GM13977 (cell line): ENCODE measurements at regions not wholly inside any gene's neighbourhood (a gene's known extent, or its start where the extent isn't known, plus 50 kb on each side); places are given as distances from the start of the nearest gene placed in this dataset.
"Not testable (repeated sequence)": the region's sequence is repeated elsewhere in the genome, so short reads cannot be mapped to it uniquely, and the experiment has no call there.

Experiments used
- DNase-seq: peaks from one replicate; pipeline ENCODE4 v3.0.0; 2012; ENCODE audit warnings: low spot score
- in situ Hi-C: fragments of 300-500 bp; cut with MboI; formaldehyde crosslinking; loops from one replicate; pipeline ENCODE4 v1.12.0; 2022; ENCODE audit warnings: low sequenced_read_pairs, low pct_unique_long_range_greater_than_20kb, mixed read lengths, inconsistent platforms; ENCODE audit not compliant: unreplicated experiment
- TF ChIP-seq, protein P1 (sequence below): IDR thresholded peaks from 2 replicates; pipeline ENCODE4 v1.5.1; 2012; ENCODE audit warnings: mild to moderate bottlenecking, control low read depth; ENCODE audit not compliant: insufficient read depth; ENCODE audit errors: extremely low read depth, missing control alignments

DNA sequence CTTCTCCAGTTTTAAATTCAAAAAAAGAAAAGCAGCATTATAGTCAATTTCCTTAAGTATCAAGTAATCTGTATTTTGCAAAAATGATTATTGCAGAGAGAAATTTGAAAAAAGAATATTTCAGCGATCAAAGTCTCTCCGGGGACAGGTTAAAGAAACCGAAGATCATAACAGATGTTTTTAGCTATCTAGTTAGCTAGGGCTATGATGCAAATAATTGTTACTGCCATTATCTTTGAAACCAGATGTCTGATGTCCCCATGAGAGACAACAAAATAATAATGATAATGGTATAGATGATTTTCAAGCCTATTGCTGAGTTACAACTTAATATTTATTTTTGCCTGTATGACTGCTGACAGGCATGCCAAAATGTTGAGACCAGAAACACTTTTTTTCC, 1326.0 kb downstream of the PLA2G4A start:
- TF ChIP-seq, protein P1, sequence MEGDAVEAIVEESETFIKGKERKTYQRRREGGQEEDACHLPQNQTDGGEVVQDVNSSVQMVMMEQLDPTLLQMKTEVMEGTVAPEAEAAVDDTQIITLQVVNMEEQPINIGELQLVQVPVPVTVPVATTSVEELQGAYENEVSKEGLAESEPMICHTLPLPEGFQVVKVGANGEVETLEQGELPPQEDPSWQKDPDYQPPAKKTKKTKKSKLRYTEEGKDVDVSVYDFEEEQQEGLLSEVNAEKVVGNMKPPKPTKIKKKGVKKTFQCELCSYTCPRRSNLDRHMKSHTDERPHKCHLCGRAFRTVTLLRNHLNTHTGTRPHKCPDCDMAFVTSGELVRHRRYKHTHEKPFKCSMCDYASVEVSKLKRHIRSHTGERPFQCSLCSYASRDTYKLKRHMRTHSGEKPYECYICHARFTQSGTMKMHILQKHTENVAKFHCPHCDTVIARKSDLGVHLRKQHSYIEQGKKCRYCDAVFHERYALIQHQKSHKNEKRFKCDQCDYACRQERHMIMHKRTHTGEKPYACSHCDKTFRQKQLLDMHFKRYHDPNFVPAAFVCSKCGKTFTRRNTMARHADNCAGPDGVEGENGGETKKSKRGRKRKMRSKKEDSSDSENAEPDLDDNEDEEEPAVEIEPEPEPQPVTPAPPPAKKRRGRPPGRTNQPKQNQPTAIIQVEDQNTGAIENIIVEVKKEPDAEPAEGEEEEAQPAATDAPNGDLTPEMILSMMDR, result no peak
- in situ Hi-C loops, result no loop called here
- DNase-seq, result no peak

- in situ Hi-C loops, result no loop called here
- TF ChIP-seq, protein P1, result no peak
- no peak for DNase-seq
These were observed 1326.5 kb downstream of the PLA2G4A start for GRCh38 chr1:188155261-188155660.

- in situ Hi-C loops, result no loop called here
- TF ChIP-seq, protein P1, result no peak
- DNase-seq, result no peak
These were observed 1335.7 kb downstream of the PLA2G4A start for GRCh38 chr1:188164459-188164858.

GRCh38 chr1:188166654-188167053, 1337.9 kb downstream of the PLA2G4A start:
- TF ChIP-seq, protein P1, result no peak
- DNase-seq, result no peak
- in situ Hi-C loops, result no loop called here

DNA sequence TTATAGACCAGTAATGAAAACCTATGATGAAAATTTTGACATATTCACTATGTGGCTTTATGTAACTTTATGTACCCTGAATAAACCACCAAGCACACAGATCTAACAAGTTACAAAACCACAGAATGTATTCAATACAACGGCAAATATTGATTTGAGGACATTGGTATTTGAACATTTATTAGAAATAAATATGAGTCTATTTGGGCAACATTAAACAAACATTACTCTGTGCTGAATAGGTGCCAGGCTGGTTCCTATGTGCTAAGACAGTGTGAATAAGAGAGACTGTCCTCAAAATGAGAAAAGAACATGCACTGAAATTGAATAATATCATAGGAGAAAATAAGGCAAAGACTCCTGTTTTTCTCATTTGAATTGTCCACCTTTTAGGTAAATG, 1341.2 kb downstream of the PLA2G4A start:
- TF ChIP-seq, protein P1, result no peak
- in situ Hi-C loops, result no loop called here
- no peak for DNase-seq

DNA sequence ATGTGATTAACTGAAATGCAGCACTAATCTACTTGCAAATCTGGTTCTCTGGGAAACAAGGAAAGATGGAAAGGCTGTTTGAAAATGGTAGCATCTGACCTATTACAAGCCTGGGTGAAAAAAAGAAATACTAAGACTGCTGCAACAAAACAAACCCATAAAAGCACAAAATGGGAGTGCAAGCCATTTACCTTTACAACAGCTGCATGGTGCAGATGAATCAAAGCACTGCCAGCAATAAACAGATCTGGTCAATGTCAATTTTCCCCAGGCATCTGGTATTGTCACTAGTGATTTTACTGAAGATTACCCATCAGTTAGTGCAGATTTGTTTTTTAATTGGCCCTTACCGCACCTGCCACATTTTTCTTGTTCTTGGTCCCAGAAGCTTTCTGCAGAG, 1341.7 kb downstream of the PLA2G4A start:
- in situ Hi-C loops, result no loop called here
- DNase-seq, result no peak
- TF ChIP-seq, protein P1, result no peak

- in situ Hi-C loops, result no loop called here
- no peak for DNase-seq
- TF ChIP-seq, protein P1, result no peak
These were observed 1342.2 kb downstream of the PLA2G4A start for GRCh38 chr1:188170935-188171334.

DNA sequence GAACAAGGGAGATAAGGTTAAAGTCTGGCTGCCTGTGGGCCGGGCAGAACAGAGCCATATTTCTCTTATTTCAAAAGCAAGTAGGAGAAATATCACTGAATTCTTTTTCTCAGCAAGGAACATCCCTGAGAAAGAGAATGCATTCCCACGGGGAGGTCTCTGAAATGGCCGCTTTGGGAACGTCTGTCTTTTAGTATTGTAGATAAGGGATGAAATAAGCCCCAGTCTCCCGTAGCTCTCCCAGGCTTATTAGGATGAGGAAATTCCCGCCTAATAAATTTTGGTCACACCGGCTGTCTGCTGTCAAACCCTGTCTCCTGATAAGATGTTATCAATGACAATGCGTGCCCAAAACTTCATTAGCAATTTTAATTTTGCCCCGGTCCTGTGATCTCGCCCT, 1353.3 kb downstream of the PLA2G4A start:
- DNase-seq, in situ Hi-C loops: not testable (repeated sequence)
